OCI-LY1 (cell line): ENCODE measurements at regions not wholly inside any gene's neighbourhood (a gene's known extent, or its start where the extent isn't known, plus 50 kb on each side); places are given as distances from the start of the nearest gene placed in this dataset.

Experiments
- EZH2 ChIP-seq: fragments of 200-600 bp; sonication (generic), shearing (Covaris generic); IDR thresholded peaks from 2 replicates; pipeline ENCODE4 v1.8.0; 2017; ENCODE audit warnings: borderline replicate concordance, mixed run types, mild to moderate bottlenecking, antibody characterized with exemption, low read length, moderate library complexity, mixed read lengths
- TF ChIP-seq, protein P1 (sequence below): fragments of 200-600 bp; sonication (generic), shearing (Covaris generic); IDR thresholded peaks from 2 replicates; pipeline ENCODE4 v1.5.1; 2017; ENCODE audit warnings: mild to moderate bottlenecking, antibody characterized with exemption, low read length, moderate library complexity, mixed read lengths

- TF ChIP-seq EZH2: no peak
- TF ChIP-seq, protein P1, sequence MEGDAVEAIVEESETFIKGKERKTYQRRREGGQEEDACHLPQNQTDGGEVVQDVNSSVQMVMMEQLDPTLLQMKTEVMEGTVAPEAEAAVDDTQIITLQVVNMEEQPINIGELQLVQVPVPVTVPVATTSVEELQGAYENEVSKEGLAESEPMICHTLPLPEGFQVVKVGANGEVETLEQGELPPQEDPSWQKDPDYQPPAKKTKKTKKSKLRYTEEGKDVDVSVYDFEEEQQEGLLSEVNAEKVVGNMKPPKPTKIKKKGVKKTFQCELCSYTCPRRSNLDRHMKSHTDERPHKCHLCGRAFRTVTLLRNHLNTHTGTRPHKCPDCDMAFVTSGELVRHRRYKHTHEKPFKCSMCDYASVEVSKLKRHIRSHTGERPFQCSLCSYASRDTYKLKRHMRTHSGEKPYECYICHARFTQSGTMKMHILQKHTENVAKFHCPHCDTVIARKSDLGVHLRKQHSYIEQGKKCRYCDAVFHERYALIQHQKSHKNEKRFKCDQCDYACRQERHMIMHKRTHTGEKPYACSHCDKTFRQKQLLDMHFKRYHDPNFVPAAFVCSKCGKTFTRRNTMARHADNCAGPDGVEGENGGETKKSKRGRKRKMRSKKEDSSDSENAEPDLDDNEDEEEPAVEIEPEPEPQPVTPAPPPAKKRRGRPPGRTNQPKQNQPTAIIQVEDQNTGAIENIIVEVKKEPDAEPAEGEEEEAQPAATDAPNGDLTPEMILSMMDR: no peak
These were observed 465.7 kb downstream of the DTWD2 start for GRCh38 chr5:118522626-118523025.
